ENCODE measurements at regions not wholly inside any gene's neighbourhood (a gene's known extent, or its start where the extent isn't known, plus 50 kb on each side); places are given as distances from the start of the nearest gene placed in this dataset.

DNA sequence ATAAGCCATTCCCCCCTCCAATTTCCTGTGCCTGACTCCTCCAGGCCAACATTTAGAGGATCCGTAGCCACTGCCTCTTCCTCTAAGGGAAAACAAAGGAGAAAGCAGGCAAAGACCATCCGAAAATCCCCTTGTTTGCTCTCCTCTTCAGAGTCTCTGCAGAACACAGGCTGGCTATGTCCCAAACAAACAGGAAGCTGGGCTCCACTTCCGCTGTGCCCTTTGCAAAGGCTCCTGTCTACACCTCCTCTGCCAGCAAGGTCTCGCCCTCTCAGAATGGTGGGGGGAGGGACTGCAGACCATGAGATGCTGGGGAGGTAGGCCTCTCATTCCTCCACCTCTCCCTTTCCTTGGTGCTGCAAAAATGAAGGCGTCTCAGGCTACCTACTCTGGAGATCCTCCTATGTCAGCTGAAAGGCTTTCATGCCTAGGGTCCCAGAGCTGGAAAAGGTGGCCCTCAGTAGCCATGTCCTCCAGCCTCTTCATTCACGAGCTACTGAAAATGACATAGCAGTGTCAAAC lies 596.2 kb downstream of the BUD13 start:
- no peaks in the 10 kb centered on the region for H3K9me3 Mint-ChIP-seq (ENCODE audit: unreplicated experiment)
- Histone ChIP-seq H3K4me3 (ENCODE audit: low read depth, low read length) (no peak overlapping the region), H3K9me3 (no peaks in the 10 kb centered on the region), H3K27me3 (replicated peaks; ENCODE audit: control insufficient read depth, insufficient read depth, low read length) (no peaks in the 10 kb centered on the region), H3K36me3 (ENCODE audit: control insufficient read depth, insufficient read depth, low read length) (no peaks in the 10 kb centered on the region), H3K4me1 (peaks cover 24% of the 10 kb centered on the region)
- POLR2A ChIA-PET = interaction anchor here (0.6 kb wide), 1 partner anchor 18 kb away, joined by 8 read pairs; no protein-coding TSS in a partner anchor
- H3K27ac Mint-ChIP-seq (ENCODE audit: unreplicated experiment) = peak overlapping the region; percentile 11
- no TSS peak for BruUV-seq (replicated peaks)
- TF ChIP-seq CTCF (IDR thresholded peaks at IDR 0.05; ENCODE audit: insufficient read depth in 1 of 2, low read depth in 1 of 2, low read length in 1 of 2, severe bottlenecking in 1 of 2, unreplicated experiment in 1 of 2) = no peak
- no peaks in the 10 kb centered on the region for H3K27me3 Mint-ChIP-seq (ENCODE audit: insufficient read depth, unreplicated experiment)
- no peak overlapping the region for H3K4me3 Mint-ChIP-seq (ENCODE audit: unreplicated experiment)
- CTCF ChIA-PET = interaction anchor here (0.6 to 1.5 kb wide), 5 partner anchors 13 to 39 kb away, joined by 3 to 5 read pairs (median 3); no protein-coding TSS in a partner anchor
- no peak for DNase-seq
- intact Hi-C loops (cut with micrococcal nuclease; ENCODE audit: unreplicated experiment) = no loop called here
- no peaks in the 10 kb centered on the region for H3K36me3 Mint-ChIP-seq (ENCODE audit: insufficient read depth, unreplicated experiment)
- peaks cover 46% of the 10 kb centered on the region for H3K4me1 Mint-ChIP-seq (ENCODE audit: low read depth, unreplicated experiment)

GRCh38 chr11:116175707-116176106 lies 597.1 kb downstream of the BUD13 start:
- intact Hi-C loops (cut with micrococcal nuclease; ENCODE audit: unreplicated experiment) = no loop called here
- no peaks in the 10 kb centered on the region for H3K27me3 Mint-ChIP-seq (ENCODE audit: insufficient read depth, unreplicated experiment)
- no peak overlapping the region for H3K4me3 ChIP-seq (ENCODE audit: low read depth, low read length)
- H3K27ac Mint-ChIP-seq (ENCODE audit: unreplicated experiment) = no peak overlapping the region
- no TSS peak for BruUV-seq (replicated peaks)
- peaks cover 24% of the 10 kb centered on the region for H3K4me1 ChIP-seq
- no peaks in the 10 kb centered on the region for H3K36me3 Mint-ChIP-seq (ENCODE audit: insufficient read depth, unreplicated experiment)
- no peaks in the 10 kb centered on the region for H3K9me3 Mint-ChIP-seq (ENCODE audit: unreplicated experiment)
- ChIA-PET CTCF (interaction anchor here (1.1 kb wide), 1 partner anchor 40 kb away, joined by 5 read pairs; no protein-coding TSS in a partner anchor), POLR2A (interaction anchor here (0.6 kb wide), 1 partner anchor 38 kb away, joined by 3 read pairs; no protein-coding TSS in a partner anchor)
- no peaks in the 10 kb centered on the region for H3K27me3 ChIP-seq (replicated peaks; ENCODE audit: control insufficient read depth, insufficient read depth, low read length)
- no peaks in the 10 kb centered on the region for H3K9me3 ChIP-seq
- H3K4me3 Mint-ChIP-seq (ENCODE audit: unreplicated experiment) = no peak overlapping the region
- DNase-seq = no peak
- peaks cover 46% of the 10 kb centered on the region for H3K4me1 Mint-ChIP-seq (ENCODE audit: low read depth, unreplicated experiment)
- H3K36me3 ChIP-seq (ENCODE audit: control insufficient read depth, insufficient read depth, low read length) = no peaks in the 10 kb centered on the region
- TF ChIP-seq CTCF (IDR thresholded peaks at IDR 0.05; ENCODE audit: insufficient read depth in 1 of 2, low read depth in 1 of 2, low read length in 1 of 2, severe bottlenecking in 1 of 2, unreplicated experiment in 1 of 2) = no peak

DNA sequence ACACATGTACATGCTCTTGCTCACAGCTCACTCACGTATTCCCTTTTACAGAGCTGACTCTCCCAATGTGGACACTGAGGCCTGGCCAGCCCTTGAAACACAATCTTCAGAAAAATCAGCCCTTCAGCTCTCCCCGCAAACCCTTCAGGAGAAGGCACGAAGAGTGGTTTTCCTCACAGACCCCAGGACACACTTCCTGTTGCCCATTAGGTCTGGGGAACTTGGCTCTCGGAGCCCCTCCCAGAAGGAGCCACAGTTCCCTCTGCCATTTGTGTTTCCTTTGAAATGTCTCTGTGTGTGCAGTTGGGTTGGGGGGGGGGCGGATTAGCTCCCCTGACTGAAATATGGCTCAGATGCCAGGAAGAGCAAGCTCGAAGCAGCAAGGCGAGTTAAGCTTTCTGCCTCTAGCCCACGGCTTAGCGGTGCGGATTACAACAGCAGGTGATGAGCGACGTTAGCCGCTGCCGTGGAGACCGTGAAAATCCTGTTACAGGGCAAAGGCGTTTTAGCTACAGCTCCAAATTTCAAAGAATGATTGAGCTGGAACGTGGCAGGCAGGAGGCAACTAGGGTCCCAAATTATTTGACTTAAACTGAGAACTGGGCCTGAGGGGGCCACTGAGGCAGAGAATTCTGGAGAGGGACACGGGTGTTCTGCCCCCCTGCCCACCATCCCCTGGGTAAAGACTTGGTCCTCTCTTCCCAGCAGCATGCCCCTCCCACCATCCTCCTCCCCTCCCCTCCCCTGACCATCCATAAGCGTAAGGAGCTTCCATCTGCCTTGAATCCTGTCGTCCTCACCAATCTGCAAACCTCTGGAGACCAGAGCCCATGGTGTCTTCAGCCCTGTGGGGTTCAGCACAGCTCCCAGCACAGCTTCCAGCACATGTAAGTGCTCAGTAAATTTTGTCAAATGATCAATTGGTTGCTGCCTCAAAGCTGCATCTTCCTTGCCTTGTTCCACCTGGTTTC lies 598.6 kb downstream of the BUD13 start:
- H3K27me3 ChIP-seq (replicated peaks; ENCODE audit: control insufficient read depth, insufficient read depth, low read length) = no peaks in the 10 kb centered on the region
- no peaks in the 10 kb centered on the region for H3K36me3 ChIP-seq (ENCODE audit: control insufficient read depth, insufficient read depth, low read length)
- intact Hi-C loops (cut with micrococcal nuclease; ENCODE audit: unreplicated experiment) = no loop called here
- Mint-ChIP-seq H3K27me3 (ENCODE audit: insufficient read depth, unreplicated experiment) (no peaks in the 10 kb centered on the region), H3K9me3 (ENCODE audit: unreplicated experiment) (no peaks in the 10 kb centered on the region), H3K4me1 (ENCODE audit: low read depth, unreplicated experiment) (peaks cover 46% of the 10 kb centered on the region), H3K4me3 (ENCODE audit: unreplicated experiment) (no peak overlapping the region), H3K27ac (ENCODE audit: unreplicated experiment) (no peak overlapping the region), H3K36me3 (ENCODE audit: insufficient read depth, unreplicated experiment) (no peaks in the 10 kb centered on the region)
- no TSS peak for BruUV-seq (replicated peaks)
- no peak for TF ChIP-seq CTCF (IDR thresholded peaks at IDR 0.05; ENCODE audit: insufficient read depth in 1 of 2, low read depth in 1 of 2, low read length in 1 of 2, severe bottlenecking in 1 of 2, unreplicated experiment in 1 of 2)
- ChIA-PET POLR2A (no interaction called here), CTCF (interaction anchor here (0.5 to 1.3 kb wide), 5 partner anchors 20 to 517 kb away, joined by 3 to 4 read pairs (median 3); no protein-coding TSS in a partner anchor)
- H3K9me3 ChIP-seq = no peaks in the 10 kb centered on the region
- peaks cover 24% of the 10 kb centered on the region for H3K4me1 ChIP-seq
- H3K4me3 ChIP-seq (ENCODE audit: low read depth, low read length) = no peak overlapping the region
- DNase-seq = no peak

Data from Caco-2 (cell line).